ENCODE measurements at regions not wholly inside any gene's neighbourhood (a gene's known extent, or its start where the extent isn't known, plus 50 kb on each side); places are given as distances from the start of the nearest gene placed in this dataset.

DNA sequence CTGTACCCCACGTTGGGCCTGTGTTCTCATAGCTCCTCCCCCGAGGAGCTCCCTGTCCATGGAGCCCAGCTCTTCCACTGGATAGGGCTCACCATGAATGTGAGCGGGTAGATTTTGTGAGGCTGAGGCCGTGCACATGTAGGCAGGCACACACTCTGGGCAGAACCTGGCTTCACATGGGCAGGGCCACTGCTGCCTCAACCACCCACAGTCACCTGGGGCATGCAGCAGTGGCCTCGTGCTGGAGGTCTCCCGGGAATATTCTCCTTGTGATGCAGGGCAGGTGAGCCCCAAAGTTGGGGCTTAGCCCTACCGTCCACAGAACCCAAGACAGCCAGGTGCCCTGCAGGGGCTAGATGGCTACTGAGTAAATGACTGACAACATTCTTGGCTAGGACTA, 116.6 kb downstream of the TMEM130 start:
- no peak for TF ChIP-seq POLR2AphosphoS5 (IDR thresholded peaks at IDR 0.05; ENCODE audit: low read depth, low read length)
- no peak for TF ChIP-seq POLR2A (IDR thresholded peaks at IDR 0.05; ENCODE audit: low read depth, low read length)
- no peak for TF ChIP-seq TAF1 (IDR thresholded peaks at IDR 0.05; ENCODE audit: borderline replicate concordance, low read depth, low read length)
